HG03575 (cell line): ENCODE measurements at regions not wholly inside any gene's neighbourhood (a gene's known extent, or its start where the extent isn't known, plus 50 kb on each side); places are given as distances from the start of the nearest gene placed in this dataset.

Experiments used
- ATAC-seq: cut with Tn5 transposase; IDR thresholded peaks from one replicate; pipeline ENCODE4 v1.9.1; 2021; ENCODE audit not compliant: unreplicated experiment, insufficient number of reproducible peaks, low FRiP score; ENCODE audit errors: extremely low read depth

DNA sequence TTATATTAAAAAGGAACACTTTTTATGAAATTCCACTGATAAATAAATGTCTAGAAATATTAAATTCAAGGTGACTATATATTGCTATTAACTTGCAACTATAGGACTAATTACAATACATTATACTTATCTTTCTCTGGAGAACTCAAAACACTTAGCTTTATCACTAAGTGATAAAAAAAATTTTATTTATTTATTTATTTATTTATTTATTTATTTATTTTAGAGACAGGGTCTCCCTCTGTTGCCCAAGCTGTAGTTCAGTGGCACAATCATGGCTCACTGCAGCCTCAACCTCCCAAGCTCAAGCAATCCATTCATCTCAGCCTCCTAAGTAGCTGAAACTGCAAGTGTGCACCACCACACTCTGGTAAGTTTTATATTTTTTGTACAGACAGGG, 451.1 kb downstream of the DSC3 start:
- no peak for ATAC-seq

DNA sequence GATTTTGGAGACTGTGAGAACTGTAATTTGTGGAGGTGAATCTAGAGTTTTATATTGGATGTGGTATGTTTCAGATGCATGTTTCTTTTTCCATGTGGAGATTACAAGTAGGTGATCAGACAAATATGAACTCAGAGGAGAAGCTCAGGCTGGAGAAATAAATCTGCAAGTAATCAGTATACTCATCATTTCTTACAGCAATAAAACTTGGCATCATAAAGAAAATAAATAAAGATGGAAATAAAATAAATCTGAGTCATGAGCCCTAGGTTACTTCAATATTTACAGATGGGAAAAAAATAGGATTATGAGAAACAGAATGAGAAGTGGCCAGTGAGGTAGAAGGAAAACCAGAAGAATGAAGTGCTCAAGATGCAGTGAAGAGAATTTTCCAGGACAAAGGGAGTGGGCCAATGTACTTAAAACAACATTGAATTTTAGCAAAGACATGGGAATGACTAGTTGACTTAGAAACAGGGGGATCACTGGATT, 453.8 kb downstream of the DSC3 start:
- no peak for ATAC-seq

DNA sequence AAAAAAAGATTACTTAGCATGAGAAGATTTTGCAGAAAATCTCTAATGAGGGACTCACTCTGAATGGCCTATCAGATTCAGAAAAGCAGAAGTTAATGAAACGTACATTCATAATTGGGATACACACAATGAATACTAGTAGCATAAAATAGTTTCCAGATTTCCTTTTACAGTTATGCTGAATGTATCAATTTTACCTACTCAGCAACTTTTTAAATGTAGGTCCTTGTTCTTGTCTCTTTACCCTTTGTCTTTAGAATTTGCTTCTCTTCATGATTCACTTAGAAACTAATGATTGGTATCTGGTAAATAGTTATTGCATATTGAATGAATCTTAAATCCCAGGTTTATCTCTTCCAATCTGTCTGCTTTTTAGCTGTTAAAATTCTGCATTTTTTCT, 458.8 kb downstream of the DSC3 start:
- no peak for ATAC-seq

- ATAC-seq, result no peak
Measured at GRCh38 chr18:30582078-30582477, 460.5 kb downstream of the DSC3 start.

DNA sequence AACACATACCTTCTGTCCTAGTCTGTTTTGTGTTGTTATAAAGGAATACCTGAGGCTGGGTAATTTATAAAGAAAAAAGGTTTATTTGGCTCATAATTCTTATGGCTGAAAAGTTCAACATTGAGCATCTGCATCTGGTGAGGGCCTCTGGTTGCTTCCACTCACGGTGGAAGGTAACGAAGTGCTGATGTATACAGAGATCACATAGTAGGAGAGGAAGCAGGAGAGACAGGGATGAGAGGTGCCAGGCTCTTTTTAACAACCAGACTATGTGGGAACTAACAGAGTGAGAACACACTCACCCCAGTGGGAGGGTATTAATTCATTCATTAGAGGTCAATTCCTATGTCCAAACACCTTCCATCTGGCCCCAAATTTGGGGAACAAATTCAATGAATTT, 463.8 kb downstream of the DSC3 start:
- ATAC-seq, result no peak

DNA sequence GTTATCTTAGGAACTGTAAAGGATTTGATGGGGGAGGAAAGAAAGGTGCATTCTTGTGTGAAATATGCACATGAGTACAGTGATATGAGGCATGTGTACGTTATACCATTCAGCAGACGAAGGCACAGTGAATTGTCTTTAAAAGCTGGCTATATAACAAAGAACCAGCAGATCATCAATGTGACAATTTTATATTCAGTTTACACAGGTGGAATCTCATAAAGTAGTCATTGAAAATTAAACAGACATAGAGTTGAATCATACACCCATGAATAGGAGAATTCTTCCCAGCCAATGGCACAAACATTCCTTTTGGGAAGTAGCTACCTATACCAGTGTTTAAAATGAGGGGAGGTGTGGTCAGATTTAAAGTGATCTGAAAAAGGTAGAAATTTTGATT, 470.3 kb downstream of the DSC3 start:
- ATAC-seq, result no peak

GRCh38 chr18:30568333-30568732, 474.2 kb downstream of the DSC3 start:
- ATAC-seq, result no peak

DNA sequence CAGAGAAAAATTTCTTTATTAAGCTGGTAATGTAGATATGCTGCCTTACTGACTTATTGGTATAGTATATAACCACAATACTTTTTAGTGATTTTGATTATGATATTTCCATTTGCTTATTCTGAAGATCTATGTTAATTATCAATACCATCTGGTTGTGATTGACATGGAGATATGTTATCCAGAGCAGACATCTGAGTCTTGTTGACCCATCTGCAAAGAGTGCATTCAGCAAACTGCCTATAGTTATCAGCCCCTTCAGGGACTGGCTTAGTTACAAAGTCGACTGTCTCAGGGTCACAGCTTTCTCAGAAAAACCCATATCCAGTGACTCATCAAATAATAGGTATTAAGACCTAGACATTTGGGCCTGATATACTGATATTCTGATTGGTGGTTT, 475.7 kb downstream of the DSC3 start:
- ATAC-seq, result no peak

DNA sequence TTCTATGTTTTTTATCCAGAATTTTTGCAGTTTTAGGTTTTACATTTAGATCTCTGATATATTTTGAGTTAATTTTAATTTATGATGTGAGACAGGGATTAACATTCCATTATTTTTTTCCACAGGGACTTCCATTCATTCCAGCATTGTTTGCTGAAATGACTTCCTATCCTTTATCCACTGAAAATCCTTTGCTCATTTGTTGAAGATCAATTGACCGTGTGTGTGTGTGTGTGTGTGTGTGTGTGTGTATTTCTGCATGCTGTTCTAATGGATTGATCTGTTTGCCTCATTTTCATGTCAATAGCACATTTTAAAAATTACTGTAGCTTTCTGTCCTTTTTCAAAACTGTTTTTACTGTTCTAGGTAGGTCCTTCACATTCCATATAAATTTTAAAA, 480.3 kb downstream of the DSC3 start:
- no peak for ATAC-seq

- ATAC-seq, result no peak
Measured at GRCh38 chr18:30556112-30556511, 486.4 kb downstream of the DSC3 start.

GRCh38 chr18:30545393-30545792, 497.1 kb downstream of the DSC3 start:
- no peak for ATAC-seq

DNA sequence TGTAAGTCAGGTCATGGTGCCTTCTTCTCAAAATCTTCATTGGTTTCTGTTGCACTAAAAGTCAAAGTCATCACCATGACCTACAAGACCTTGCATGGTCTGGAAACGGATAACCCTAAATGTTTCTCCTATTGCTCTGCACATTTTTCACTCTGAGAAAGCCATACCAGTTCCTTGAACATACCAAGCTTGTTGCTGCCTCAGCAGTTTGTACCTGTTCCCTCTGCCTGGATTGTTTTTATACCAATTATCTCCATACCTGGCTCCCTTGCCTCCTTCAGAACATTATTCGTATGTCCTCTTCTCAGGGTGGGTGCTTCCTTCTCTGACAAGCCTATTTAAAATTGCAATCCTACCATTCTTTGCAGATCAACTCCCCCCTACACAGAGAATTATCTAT, 498.4 kb downstream of the DSC3 start:
- no peak for ATAC-seq

- no peak for ATAC-seq
Measured at GRCh38 chr18:30533716-30534115, 508.8 kb downstream of the DSC3 start.

DNA sequence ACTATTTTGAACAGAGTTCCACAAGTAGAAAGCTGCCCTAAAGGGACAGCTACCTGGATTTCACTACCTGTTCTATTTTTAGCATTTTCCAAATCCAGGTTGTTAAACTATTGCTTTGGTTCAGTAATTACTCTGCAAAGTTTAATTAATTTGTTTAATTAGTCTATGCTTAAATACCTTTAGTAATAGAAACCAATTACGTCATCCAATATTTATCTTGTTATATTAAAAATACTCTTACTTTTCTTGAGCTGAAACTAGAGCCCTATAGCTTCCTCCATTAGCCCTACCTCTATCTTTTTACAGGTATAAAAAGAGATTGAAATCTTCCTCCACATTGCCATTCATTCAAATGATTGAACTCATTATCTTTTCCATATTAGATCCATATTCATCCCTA, 514.6 kb downstream of the DSC3 start:
- ATAC-seq, result no peak

- ATAC-seq, result no peak
Measured at GRCh38 chr18:30527226-30527625, 515.3 kb downstream of the DSC3 start.

DNA sequence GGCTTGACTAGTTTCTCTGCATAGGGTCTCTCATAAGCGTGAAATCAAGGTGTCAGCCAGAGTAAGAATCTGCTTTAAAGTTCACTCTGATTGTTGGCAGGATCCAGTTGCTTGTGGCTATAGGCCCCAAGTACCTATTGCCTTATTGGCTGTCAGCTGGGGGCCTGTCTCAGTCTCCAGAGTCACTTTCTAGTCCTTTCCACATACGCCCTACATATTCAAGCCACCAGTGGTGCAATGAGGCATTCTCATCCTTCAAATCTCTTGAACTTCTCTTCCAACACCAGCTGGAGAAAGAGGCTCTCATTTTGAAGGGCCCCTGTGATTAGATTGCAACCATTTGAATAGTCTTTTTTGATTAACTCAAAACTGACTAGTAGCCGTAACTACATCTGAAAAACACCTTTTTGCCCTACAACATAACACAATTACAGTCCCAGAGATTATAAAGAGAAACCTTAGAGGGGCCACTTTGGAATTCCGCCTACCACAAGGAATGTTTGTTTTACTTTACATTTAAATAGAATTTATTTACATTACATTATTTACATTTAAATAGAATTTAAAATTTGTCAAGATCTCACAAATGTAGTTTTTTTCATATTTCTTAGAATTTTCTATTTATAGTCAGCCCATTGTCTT, 520.1 kb downstream of the DSC3 start:
- ATAC-seq, result no peak

- ATAC-seq, result no peak
Measured at GRCh38 chr18:30514059-30514458, 528.5 kb downstream of the DSC3 start.

DNA sequence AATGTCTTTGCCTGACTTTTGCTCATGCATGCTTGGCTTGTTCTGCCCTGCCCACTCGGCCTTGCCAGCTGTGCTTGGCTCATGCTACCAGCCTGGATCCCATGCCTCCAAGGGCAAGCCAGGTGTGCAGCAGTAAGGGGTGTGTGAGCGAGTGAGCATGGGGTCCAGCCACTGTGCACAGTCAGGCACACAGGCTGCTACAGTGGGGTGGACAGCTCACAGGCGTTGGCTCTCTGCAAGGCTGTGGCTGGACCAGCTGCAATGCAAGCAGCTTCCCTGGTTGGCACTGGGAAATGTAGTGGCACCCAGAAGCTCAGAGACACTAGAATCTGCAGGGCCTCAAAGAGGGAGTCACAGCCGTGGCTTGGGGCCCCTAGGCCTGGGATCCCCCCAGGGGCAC, 529.7 kb downstream of the DSC3 start:
- ATAC-seq, result no peak

DNA sequence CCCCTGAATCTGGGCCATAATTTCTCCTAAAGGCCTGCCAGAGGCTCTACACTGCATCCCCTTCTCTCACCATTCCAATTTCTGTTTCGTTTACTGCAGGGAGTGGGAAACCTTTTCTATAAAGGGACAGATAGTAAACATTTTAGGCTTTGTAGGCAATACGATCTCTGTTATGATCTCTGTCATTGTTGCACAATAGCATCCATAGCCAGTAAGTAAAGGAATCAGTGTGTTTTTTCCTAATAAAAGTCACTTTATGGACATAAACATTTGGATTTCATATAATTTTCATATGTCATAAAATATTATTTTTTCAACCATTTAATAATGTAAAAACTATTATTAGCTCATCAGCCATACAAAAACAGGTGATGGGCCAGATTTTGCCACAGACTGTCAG, 531.7 kb downstream of the DSC3 start:
- ATAC-seq, result no peak

DNA sequence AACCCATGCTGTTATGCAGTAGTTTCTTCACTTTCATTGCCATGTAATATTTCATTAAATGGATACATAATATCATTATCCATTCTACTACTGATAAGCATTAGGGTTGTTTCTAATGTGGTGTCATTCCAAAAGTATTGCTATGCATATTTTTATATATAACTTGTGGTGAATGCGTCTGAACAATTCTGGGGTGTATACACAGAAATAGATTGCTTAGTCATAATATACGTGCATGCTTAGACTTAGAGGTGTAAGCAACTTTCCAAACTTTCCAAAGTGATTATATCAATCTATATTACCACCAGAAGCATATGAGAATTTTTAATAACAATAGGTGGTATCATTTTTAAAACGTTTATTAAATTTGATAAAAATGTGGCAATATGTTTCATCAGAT, 540.9 kb downstream of the DSC3 start:
- no peak for ATAC-seq

DNA sequence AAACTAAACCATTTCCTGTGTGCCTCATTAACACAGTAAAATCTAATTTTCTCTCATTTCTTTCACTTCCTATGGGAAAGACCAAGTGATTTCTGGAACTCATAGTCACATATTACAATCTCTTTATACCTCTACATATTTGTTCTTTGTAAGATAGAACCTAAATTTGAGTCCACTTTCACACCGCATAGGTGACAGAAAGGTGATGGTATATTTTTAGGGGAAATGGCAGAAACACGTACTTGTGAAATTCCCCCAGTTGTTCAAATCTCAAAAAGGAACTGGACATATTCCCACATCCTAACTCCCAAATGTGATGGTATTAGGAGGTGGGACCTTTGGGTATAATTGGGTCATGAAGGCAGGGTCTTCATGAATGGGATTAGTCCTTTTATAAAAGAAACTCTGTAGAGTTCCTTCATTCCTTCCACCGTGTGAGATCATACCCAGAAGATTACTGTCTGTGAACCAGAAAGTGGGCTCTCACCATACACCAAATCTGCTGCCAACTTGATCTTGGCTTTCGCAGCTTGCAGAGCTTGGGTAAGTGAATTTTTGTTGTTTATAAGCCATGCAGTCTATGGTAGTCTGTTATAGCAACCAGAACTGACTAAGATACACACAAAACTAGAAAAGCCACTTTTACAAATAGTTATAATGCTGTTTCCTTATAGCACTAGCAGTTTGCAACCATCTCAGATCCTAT, 542.1 kb downstream of the DSC3 start:
- no peak for ATAC-seq
